ENCODE measurements at regions not wholly inside any gene's neighbourhood (a gene's known extent, or its start where the extent isn't known, plus 50 kb on each side); places are given as distances from the start of the nearest gene placed in this dataset.

DNA sequence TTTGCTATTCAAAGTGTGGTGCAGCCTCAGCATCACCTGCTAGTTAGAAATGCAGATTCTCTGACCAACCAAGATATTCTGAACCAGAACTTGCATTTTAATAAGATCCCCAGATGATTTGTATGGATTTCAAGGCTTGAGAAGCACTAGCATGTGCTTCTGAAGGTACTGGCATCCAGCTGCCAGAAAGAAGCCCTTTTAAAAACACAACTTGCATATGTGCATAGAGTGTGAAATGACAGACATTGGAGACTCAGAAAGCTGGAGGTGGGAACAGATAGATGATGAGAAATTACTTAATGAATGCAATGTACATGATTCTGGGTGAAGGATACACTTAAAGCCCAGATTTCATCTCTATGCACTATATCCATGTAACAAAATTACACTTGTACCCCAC lies 409.3 kb upstream of the SPTLC3 start:
- H3K27ac ChIP-seq, result no peak overlapping the region
- intact Hi-C loops (cut with DNase I), result no loop called here
- H3K4me1 ChIP-seq (ENCODE audit: insufficient read depth), result no peaks in the 10 kb centered on the region
- H3K9me3 ChIP-seq, result no peaks in the 10 kb centered on the region
- H3K27me3 ChIP-seq, result no peaks in the 10 kb centered on the region
- H3K36me3 ChIP-seq, result no peaks in the 10 kb centered on the region
- DNase-seq, result no peak
- no peak overlapping the region for H3K4me3 ChIP-seq
- TF ChIP-seq CTCF (IDR thresholded peaks at IDR 0.05), result no peak
- TF ChIP-seq POLR2A (IDR thresholded peaks at IDR 0.05), result no peak
- TF ChIP-seq EP300 (IDR thresholded peaks at IDR 0.05), result no peak

DNA sequence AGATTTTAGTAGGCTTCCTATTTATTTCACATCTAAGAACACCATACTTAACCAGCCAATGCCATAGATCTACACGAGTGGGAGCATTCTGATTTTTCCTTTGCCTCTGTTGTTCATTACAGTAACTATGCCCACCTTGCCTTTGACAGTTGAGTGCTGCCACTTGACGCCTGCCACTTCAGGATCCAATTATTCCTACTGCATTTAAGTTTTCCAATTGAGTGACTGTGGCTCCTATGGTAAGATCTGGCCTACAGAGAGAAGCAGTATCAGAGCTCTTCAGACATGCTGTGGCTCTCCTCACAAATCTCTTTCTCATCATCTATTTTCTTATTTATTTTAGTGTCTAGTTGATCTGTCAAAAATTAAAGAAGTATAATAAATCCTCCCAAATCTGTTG lies 403.0 kb upstream of the SPTLC3 start:
- Histone ChIP-seq H3K4me1 (ENCODE audit: insufficient read depth) (no peaks in the 10 kb centered on the region), H3K27ac (no peak overlapping the region), H3K27me3 (no peaks in the 10 kb centered on the region), H3K9me3 (no peaks in the 10 kb centered on the region), H3K36me3 (no peaks in the 10 kb centered on the region), H3K4me3 (no peak overlapping the region)
- 86 to 90% (median 87%) methylated on average over 2 of the region's 2 CpGs for WGBS, 3 donors
- no peak for DNase-seq
- intact Hi-C loops (cut with DNase I), result no loop called here
- TF ChIP-seq POLR2A (IDR thresholded peaks at IDR 0.05) (no peak), EP300 (IDR thresholded peaks at IDR 0.05) (no peak), CTCF (IDR thresholded peaks at IDR 0.05) (no peak)

GRCh38 chr20:12610871-12611270 lies 397.9 kb upstream of the SPTLC3 start:
- 78 to 82% (median 82%) methylated on average over 1 of the region's 1 CpG for WGBS, 3 donors
- no peak overlapping the region for H3K4me3 ChIP-seq

DNA sequence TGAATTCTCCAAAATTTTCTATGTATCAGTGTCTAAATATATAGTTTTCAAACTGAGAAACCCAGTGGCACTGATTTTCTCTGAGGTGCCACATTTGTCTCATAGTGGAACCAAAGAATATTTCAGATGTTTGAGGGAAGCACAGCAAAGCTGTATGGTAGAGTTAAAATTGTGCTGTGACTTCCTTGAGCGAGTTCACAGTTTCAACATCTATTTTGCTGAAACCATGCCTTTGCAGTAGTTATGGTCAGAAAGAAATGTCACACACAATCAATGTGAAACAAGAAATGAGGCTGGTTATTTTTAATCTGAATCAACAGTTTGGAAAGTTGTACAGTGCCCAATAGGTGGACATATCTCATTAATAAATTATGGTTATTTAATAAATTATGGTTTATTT lies 394.0 kb upstream of the SPTLC3 start:
- no peak overlapping the region for H3K4me3 ChIP-seq
- H3K27me3 ChIP-seq, result no peaks in the 10 kb centered on the region
- WGBS, 3 donors, result 95 to 100% (median 96%) methylated on average over 1 of the region's 1 CpG
- TF ChIP-seq EP300 (IDR thresholded peaks at IDR 0.05), result no peak
- no peak for TF ChIP-seq CTCF (IDR thresholded peaks at IDR 0.05)
- TF ChIP-seq POLR2A (IDR thresholded peaks at IDR 0.05), result no peak
- no peaks in the 10 kb centered on the region for H3K9me3 ChIP-seq
- no peak overlapping the region for H3K27ac ChIP-seq
- intact Hi-C loops (cut with DNase I), result no loop called here
- no peak for DNase-seq
- H3K36me3 ChIP-seq, result no peaks in the 10 kb centered on the region
- H3K4me1 ChIP-seq (ENCODE audit: insufficient read depth), result no peaks in the 10 kb centered on the region

More at GRCh38 chr20:12610871-12611270, 397.9 kb upstream of the SPTLC3 start:
- Histone ChIP-seq H3K9me3 (no peaks in the 10 kb centered on the region), H3K27ac (no peak overlapping the region), H3K4me1 (ENCODE audit: insufficient read depth) (no peaks in the 10 kb centered on the region), H3K27me3 (no peaks in the 10 kb centered on the region), H3K36me3 (no peaks in the 10 kb centered on the region)
- TF ChIP-seq CTCF (IDR thresholded peaks at IDR 0.05) (no peak), EP300 (IDR thresholded peaks at IDR 0.05) (no peak), POLR2A (IDR thresholded peaks at IDR 0.05) (no peak)
- intact Hi-C loops (cut with DNase I), result no loop called here
- no peak for DNase-seq

- WGBS, 3 donors, result 87 to 94% (median 90%) methylated on average over 5 of the region's 5 CpGs
- no peak overlapping the region for H3K4me3 ChIP-seq
- H3K36me3 ChIP-seq, result no peaks in the 10 kb centered on the region
- H3K4me1 ChIP-seq (ENCODE audit: insufficient read depth), result no peaks in the 10 kb centered on the region
- intact Hi-C loops (cut with DNase I), result no loop called here
- H3K27ac ChIP-seq, result no peak overlapping the region
- DNase-seq, result no peak
- H3K27me3 ChIP-seq, result no peaks in the 10 kb centered on the region
- no peaks in the 10 kb centered on the region for H3K9me3 ChIP-seq
- TF ChIP-seq CTCF (IDR thresholded peaks at IDR 0.05) (no peak), EP300 (IDR thresholded peaks at IDR 0.05) (no peak), POLR2A (IDR thresholded peaks at IDR 0.05) (no peak)
Measured at GRCh38 chr20:12617076-12617475, 391.7 kb upstream of the SPTLC3 start.
